ENCODE measurements at regions not wholly inside any gene's neighbourhood (a gene's known extent, or its start where the extent isn't known, plus 50 kb on each side); places are given as distances from the start of the nearest gene placed in this dataset.

- Histone ChIP-seq H3K27me3 (replicated peaks; ENCODE audit: control insufficient read depth, insufficient read depth, low read length) (no peaks in the 10 kb centered on the region), H3K36me3 (ENCODE audit: control insufficient read depth, insufficient read depth, low read length) (no peaks in the 10 kb centered on the region), H3K4me3 (replicated peaks; ENCODE audit: low read depth, low read length) (no peak overlapping the region)
- no peak for DNase-seq (ENCODE audit: extremely low read depth, insufficient read length)
- no peak for TF ChIP-seq CTCF (IDR thresholded peaks at IDR 0.05; ENCODE audit: insufficient read depth, low read length, poor library complexity, severe bottlenecking)
Observed at GRCh38 chr13:58528351-58528750, 896.8 kb downstream of the PCDH17 start.

DNA sequence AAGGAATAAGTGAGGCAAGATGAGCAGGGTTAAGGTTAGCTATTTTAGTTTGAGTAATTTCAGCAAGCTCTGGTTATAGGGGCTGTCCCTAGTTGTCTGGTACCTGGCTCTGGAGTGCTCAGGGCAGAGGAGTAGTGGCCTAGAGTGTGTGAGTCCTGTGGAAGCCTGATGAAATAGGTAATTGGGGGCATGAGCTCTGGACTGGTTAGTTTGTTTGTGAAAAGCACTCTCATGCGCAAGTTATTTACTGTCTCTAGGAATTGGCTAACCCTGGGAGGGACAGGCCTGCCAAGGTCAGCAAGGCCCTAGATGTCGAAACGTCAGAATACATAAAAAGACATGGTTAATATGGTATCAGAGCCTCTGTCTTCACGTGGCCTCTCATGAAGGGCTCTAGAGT is 900.1 kb downstream of the PCDH17 start:
- DNase-seq (ENCODE audit: extremely low read depth, insufficient read length) = no peak

DNA sequence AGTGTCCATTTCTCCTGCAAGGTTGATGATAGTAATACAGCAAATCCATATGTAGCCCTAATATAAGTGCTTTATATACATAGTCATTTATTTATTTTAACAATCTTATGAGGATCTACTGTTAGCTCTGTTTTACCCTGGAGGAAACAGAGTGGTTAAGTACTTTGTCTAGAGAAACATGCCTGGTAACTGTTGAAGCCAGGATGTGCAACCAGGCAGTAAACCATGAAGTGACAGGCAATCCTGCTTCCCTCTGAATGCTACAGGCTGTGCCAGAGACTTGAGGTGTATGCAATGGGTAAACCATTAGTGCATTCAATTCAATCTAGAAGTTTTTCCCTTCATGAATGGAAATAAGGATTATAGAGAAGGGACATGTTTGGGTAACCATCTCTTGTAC is 911.0 kb downstream of the PCDH17 start:
- DNase-seq (ENCODE audit: extremely low read depth, insufficient read length) = no peak
- H3K27me3 ChIP-seq (replicated peaks; ENCODE audit: control insufficient read depth, insufficient read depth, low read length) = no peaks in the 10 kb centered on the region
- no peak for TF ChIP-seq CTCF (IDR thresholded peaks at IDR 0.05; ENCODE audit: insufficient read depth, low read length, poor library complexity, severe bottlenecking)

More for the DNA sequence above, 900.1 kb downstream of the PCDH17 start:
- Histone ChIP-seq H3K36me3 (ENCODE audit: control insufficient read depth, insufficient read depth, low read length) (no peaks in the 10 kb centered on the region), H3K27me3 (replicated peaks; ENCODE audit: control insufficient read depth, insufficient read depth, low read length) (no peaks in the 10 kb centered on the region), H3K4me3 (replicated peaks; ENCODE audit: low read depth, low read length) (no peak overlapping the region)
- TF ChIP-seq CTCF (IDR thresholded peaks at IDR 0.05; ENCODE audit: insufficient read depth, low read length, poor library complexity, severe bottlenecking) = no peak

DNA sequence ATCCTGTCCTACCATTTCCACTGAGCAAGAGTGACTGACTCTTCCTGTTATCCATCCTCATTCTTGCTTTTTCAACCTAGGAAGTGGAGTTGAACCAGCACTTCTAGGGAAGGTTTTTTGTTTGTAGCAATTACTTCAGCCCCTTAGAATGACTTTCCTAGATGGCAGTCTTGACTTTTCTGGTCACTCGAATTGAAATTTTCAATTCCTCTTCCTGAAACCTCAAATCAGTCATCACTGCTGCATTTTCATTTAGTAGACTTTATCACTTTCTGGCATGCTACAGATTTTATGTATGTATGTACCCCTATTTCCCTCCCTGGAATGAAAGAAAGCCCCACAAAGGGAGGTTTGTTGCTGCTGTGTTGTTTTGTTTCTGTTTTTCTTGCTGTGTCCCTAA is 915.9 kb downstream of the PCDH17 start:
- peak; percentile 12 for DNase-seq (ENCODE audit: extremely low read depth, insufficient read length)
- no peaks in the 10 kb centered on the region for H3K27me3 ChIP-seq (replicated peaks; ENCODE audit: control insufficient read depth, insufficient read depth, low read length)
- TF ChIP-seq CTCF (IDR thresholded peaks at IDR 0.05; ENCODE audit: insufficient read depth, low read length, poor library complexity, severe bottlenecking) = no peak

More for the DNA sequence above, 911.0 kb downstream of the PCDH17 start:
- H3K4me3 ChIP-seq (replicated peaks; ENCODE audit: low read depth, low read length) = no peak overlapping the region
- no peaks in the 10 kb centered on the region for H3K36me3 ChIP-seq (ENCODE audit: control insufficient read depth, insufficient read depth, low read length)

DNA sequence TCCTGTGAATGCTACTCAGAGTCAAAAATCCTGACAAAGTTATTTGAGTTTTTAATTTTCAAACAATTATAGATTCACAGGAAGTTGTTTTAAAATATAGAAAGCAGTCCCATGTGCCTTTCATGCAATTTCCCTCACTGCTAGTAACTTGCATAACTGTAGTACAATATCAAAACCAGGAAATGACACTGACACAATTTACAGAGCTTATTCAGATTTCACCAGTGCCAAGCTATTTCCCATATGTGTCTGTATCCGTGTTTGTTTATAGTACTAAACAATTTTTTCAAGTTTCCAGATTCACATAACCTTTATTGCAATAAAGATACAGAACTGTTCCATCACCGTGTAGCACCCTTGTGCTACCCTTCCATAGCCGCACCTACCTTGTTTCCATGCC is 934.6 kb downstream of the PCDH17 start:
- Histone ChIP-seq H3K36me3 (ENCODE audit: control insufficient read depth, insufficient read depth, low read length) (no peaks in the 10 kb centered on the region), H3K27me3 (replicated peaks; ENCODE audit: control insufficient read depth, insufficient read depth, low read length) (no peaks in the 10 kb centered on the region), H3K4me3 (replicated peaks; ENCODE audit: low read depth, low read length) (no peak overlapping the region)
- no peak for TF ChIP-seq CTCF (IDR thresholded peaks at IDR 0.05; ENCODE audit: insufficient read depth, low read length, poor library complexity, severe bottlenecking)
- no peak for DNase-seq (ENCODE audit: extremely low read depth, insufficient read length)

More for the DNA sequence above, 915.9 kb downstream of the PCDH17 start:
- Histone ChIP-seq H3K36me3 (ENCODE audit: control insufficient read depth, insufficient read depth, low read length) (no peaks in the 10 kb centered on the region), H3K4me3 (replicated peaks; ENCODE audit: low read depth, low read length) (no peak overlapping the region)

DNA sequence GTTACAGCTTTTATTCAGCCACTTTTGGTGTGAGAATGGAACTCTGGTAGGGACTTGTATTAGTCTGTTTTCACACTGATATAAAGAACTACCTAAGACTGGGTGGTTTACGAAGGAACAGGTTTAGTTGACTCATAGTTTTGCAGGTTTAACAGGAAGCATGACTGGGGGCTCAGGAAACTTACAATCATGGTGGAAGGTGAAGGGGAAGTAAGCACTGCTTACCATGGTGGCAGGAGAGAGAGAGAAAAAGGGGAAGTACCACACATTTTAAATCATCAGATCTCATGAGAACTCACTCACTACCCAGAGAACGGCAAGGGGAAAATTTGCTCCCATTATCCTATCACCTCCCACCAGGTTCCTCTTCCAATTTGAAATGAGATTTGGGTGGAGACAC is 942.2 kb downstream of the PCDH17 start:
- H3K27me3 ChIP-seq (replicated peaks; ENCODE audit: control insufficient read depth, insufficient read depth, low read length) = no peaks in the 10 kb centered on the region
- no peak for DNase-seq (ENCODE audit: extremely low read depth, insufficient read length)
- H3K36me3 ChIP-seq (ENCODE audit: control insufficient read depth, insufficient read depth, low read length) = no peaks in the 10 kb centered on the region
- TF ChIP-seq CTCF (IDR thresholded peaks at IDR 0.05; ENCODE audit: insufficient read depth, low read length, poor library complexity, severe bottlenecking) = no peak
- H3K4me3 ChIP-seq (replicated peaks; ENCODE audit: low read depth, low read length) = no peak overlapping the region

Measured in GM06990 (cell line).